Cardiac fibroblast (primary cell): ENCODE measurements at regions not wholly inside any gene's neighbourhood (a gene's known extent, or its start where the extent isn't known, plus 50 kb on each side); places are given as distances from the start of the nearest gene placed in this dataset.
A peak's percentile ranks its signal among the peaks of the same experiment; 100 is the strongest.

Experiments used
- DNase-seq, 2 donors: peaks; one replicate each; pipeline versions ENCODE4 v3.0.0 to v3.0.0-alpha.2; 2010; ENCODE audit warnings: low read depth in 2 of 2
- H3K4me3 ChIP-seq, 2 donors: replicated peaks in 1 of 2; 1 replicate in 1 of 2; 2 replicates in 1 of 2; pipeline ENCODE4 v1.5.1; 2011; ENCODE audit warnings: low read depth in 2 of 2, low read length in 2 of 2, mild to moderate bottlenecking in 2 of 2, moderate library complexity in 1 of 2
- CTCF ChIP-seq: IDR thresholded peaks from one replicate; pipeline ENCODE4 v1.5.1; 2011; ENCODE audit warnings: low read depth, mild to moderate bottlenecking, low read length, inconsistent platforms

GRCh38 chr9:31697956-31698355, 686.5 kb upstream of the ACO1 start:
- TF ChIP-seq CTCF, result no peak
- H3K4me3 ChIP-seq, result no peak overlapping the region
- no peak for DNase-seq

- H3K4me3 ChIP-seq, result no peak overlapping the region
- no peak for TF ChIP-seq CTCF
- no peak for DNase-seq
These were observed 684.6 kb upstream of the ACO1 start for GRCh38 chr9:31699836-31700235.

GRCh38 chr9:31700252-31701045, 684.0 kb upstream of the ACO1 start:
- DNase-seq, result no peak
- no peak overlapping the region for H3K4me3 ChIP-seq
- TF ChIP-seq CTCF, result no peak

- TF ChIP-seq CTCF, result no peak
- no peak overlapping the region for H3K4me3 ChIP-seq
- no peak for DNase-seq
These were observed 681.5 kb upstream of the ACO1 start for GRCh38 chr9:31702957-31703356.

- DNase-seq, result peak in 1 of 2 donors; percentile 14
- no peak for TF ChIP-seq CTCF
- H3K4me3 ChIP-seq, result no peak overlapping the region
These were observed 669.2 kb upstream of the ACO1 start for GRCh38 chr9:31715250-31715649.

- no peak for DNase-seq
- no peak overlapping the region for H3K4me3 ChIP-seq
- no peak for TF ChIP-seq CTCF
These were observed 665.2 kb upstream of the ACO1 start for GRCh38 chr9:31719262-31719661.

GRCh38 chr9:31730398-31730797, 654.0 kb upstream of the ACO1 start:
- no peak overlapping the region for H3K4me3 ChIP-seq
- DNase-seq, result no peak
- no peak for TF ChIP-seq CTCF
